Osteocyte (in vitro differentiated cells): ENCODE measurements at regions not wholly inside any gene's neighbourhood (a gene's known extent, or its start where the extent isn't known, plus 50 kb on each side); places are given as distances from the start of the nearest gene placed in this dataset.

ENCODE experiments used
- DNase-seq: peaks from one replicate; pipeline ENCODE4 v3.0.0; 2021; ENCODE audit warnings: mixed read lengths; ENCODE audit not compliant: unreplicated experiment; ENCODE audit errors: extremely low spot score
- H3K27ac Mint-ChIP-seq: one replicate; pipeline ENCODE4 v1.8.0; 2021; ENCODE audit warnings: mild to moderate bottlenecking, mixed read lengths; ENCODE audit not compliant: unreplicated experiment
- H3K27me3 Mint-ChIP-seq: one replicate; pipeline ENCODE4 v1.8.0; 2021; ENCODE audit warnings: mixed read lengths; ENCODE audit not compliant: unreplicated experiment
- H3K36me3 Mint-ChIP-seq: one replicate; pipeline ENCODE4 v1.8.0; 2021; ENCODE audit warnings: mixed read lengths; ENCODE audit not compliant: unreplicated experiment
- H3K4me1 Mint-ChIP-seq: one replicate; pipeline ENCODE4 v1.8.0; 2021; ENCODE audit warnings: mixed read lengths; ENCODE audit not compliant: unreplicated experiment
- H3K4me3 Mint-ChIP-seq: one replicate; pipeline ENCODE4 v1.8.0; 2021; ENCODE audit warnings: mild to moderate bottlenecking, moderate library complexity, mixed read lengths; ENCODE audit not compliant: unreplicated experiment
- H3K9me3 Mint-ChIP-seq: one replicate; pipeline ENCODE4 v1.8.0; 2021; ENCODE audit warnings: mixed read lengths; ENCODE audit not compliant: unreplicated experiment
- CTCF ChIP-seq: fragments of 200-600 bp; sonication (generic); IDR thresholded peaks from 2 replicates; pipeline ENCODE4 v1.5.0; 2021; ENCODE audit warnings: antibody characterized with exemption, mild to moderate bottlenecking, moderate library complexity

- no peak for DNase-seq
- no peak overlapping the region for H3K27ac Mint-ChIP-seq
- no peaks in the 10 kb centered on the region for H3K9me3 Mint-ChIP-seq
- peaks cover 2% of the 10 kb centered on the region for H3K27me3 Mint-ChIP-seq
- H3K36me3 Mint-ChIP-seq = no peaks in the 10 kb centered on the region
- no peaks in the 10 kb centered on the region for H3K4me1 Mint-ChIP-seq
- no peak for TF ChIP-seq CTCF
- H3K4me3 Mint-ChIP-seq = no peak overlapping the region
These were observed 387.0 kb upstream of the CDH19 start for GRCh38 chr18:66990909-66991308.

- H3K27me3 Mint-ChIP-seq = peaks cover 7% of the 10 kb centered on the region
- H3K27ac Mint-ChIP-seq = no peak overlapping the region
- no peak for DNase-seq
- no peaks in the 10 kb centered on the region for H3K36me3 Mint-ChIP-seq
- no peak overlapping the region for H3K4me3 Mint-ChIP-seq
- TF ChIP-seq CTCF = no peak
- H3K4me1 Mint-ChIP-seq = no peaks in the 10 kb centered on the region
- peaks cover 3% of the 10 kb centered on the region for H3K9me3 Mint-ChIP-seq
These were observed 375.1 kb upstream of the CDH19 start for GRCh38 chr18:66979009-66979408.

- TF ChIP-seq CTCF = no peak
- Mint-ChIP-seq H3K27ac (no peak overlapping the region), H3K36me3 (no peaks in the 10 kb centered on the region), H3K9me3 (no peaks in the 10 kb centered on the region), H3K27me3 (peaks cover 9% of the 10 kb centered on the region), H3K4me1 (no peaks in the 10 kb centered on the region), H3K4me3 (no peak overlapping the region)
- no peak for DNase-seq
These were observed 368.8 kb upstream of the CDH19 start for GRCh38 chr18:66972681-66973080.

- DNase-seq = no peak
- H3K27me3 Mint-ChIP-seq = peaks cover 10% of the 10 kb centered on the region
- no peaks in the 10 kb centered on the region for H3K36me3 Mint-ChIP-seq
- no peak for TF ChIP-seq CTCF
- H3K27ac Mint-ChIP-seq = no peak overlapping the region
- no peaks in the 10 kb centered on the region for H3K9me3 Mint-ChIP-seq
- no peak overlapping the region for H3K4me3 Mint-ChIP-seq
- no peaks in the 10 kb centered on the region for H3K4me1 Mint-ChIP-seq
These were observed 368.1 kb upstream of the CDH19 start for GRCh38 chr18:66971960-66972359.

GRCh38 chr18:66966171-66966570 is 362.3 kb upstream of the CDH19 start:
- H3K4me3 Mint-ChIP-seq = no peak overlapping the region
- no peak overlapping the region for H3K27ac Mint-ChIP-seq
- H3K27me3 Mint-ChIP-seq = peaks cover 6% of the 10 kb centered on the region
- no peaks in the 10 kb centered on the region for H3K36me3 Mint-ChIP-seq
- no peaks in the 10 kb centered on the region for H3K4me1 Mint-ChIP-seq
- no peak for TF ChIP-seq CTCF
- no peak for DNase-seq
- H3K9me3 Mint-ChIP-seq = no peaks in the 10 kb centered on the region
